Right lobe of liver (tissue), 6 donors: ENCODE measurements at regions not wholly inside any gene's neighbourhood (a gene's known extent, or its start where the extent isn't known, plus 50 kb on each side); places are given as distances from the start of the nearest gene placed in this dataset.
A peak's percentile ranks its signal among the peaks of the same experiment; 100 is the strongest.
"Not testable (repeated sequence)": the region's sequence is repeated elsewhere in the genome, so short reads cannot be mapped to it uniquely, and the experiment has no call there.

Experiments
- ATAC-seq, 4 donors: fragments of 200-7000 bp; cut with Tn5 transposase; one replicate each; pipeline ENCODE4 v1.9.1; 2020; ENCODE audit warnings: mild to moderate bottlenecking in 4 of 4, moderate library complexity in 4 of 4
- DNase-seq, 3 donors: peaks; one replicate each; pipeline ENCODE4 v3.0.0-alpha.2; 2020
- H3K27ac ChIP-seq, 3 donors: fragments of 200-600 bp; one replicate each; pipeline ENCODE4 v1.8.0; 2022
- H3K27me3 ChIP-seq, 2 donors: fragments of 200-600 bp; one replicate each; pipeline ENCODE4 v1.8.0; 2022
- H3K36me3 ChIP-seq, 4 donors: fragments of 200-600 bp; sonication (generic) in 1 of 4; one replicate each; pipeline versions ENCODE4 v1.5.1 to v1.8.0; 2017 to 2022; ENCODE audit warnings: control low read depth in 1 of 4
- H3K4me1 ChIP-seq, 4 donors: fragments of 200-600 bp; sonication (generic) in 1 of 4; one replicate each; pipeline versions ENCODE4 v1.5.1 to v1.8.0; 2017 to 2022; ENCODE audit warnings: control low read depth in 1 of 4
- H3K4me3 ChIP-seq, 3 donors: fragments of 200-600 bp; one replicate each; pipeline ENCODE4 v1.8.0; 2022
- H3K9me3 ChIP-seq, 4 donors: fragments of 200-600 bp; sonication (generic) in 1 of 4; one replicate each; pipeline versions ENCODE4 v1.5.1 to v1.8.0; 2017 to 2022; ENCODE audit warnings: control low read depth in 1 of 4
- POLR2A ChIP-seq: fragments of 450-650 bp; IDR thresholded peaks from one replicate; pipeline ENCODE4 v1.6.1; 2017; ENCODE audit warnings: antibody characterized with exemption, mild to moderate bottlenecking
- WGBS: methylation state at CpG from one replicate; pipeline ENCODE4 v1.1.6; 2018; ENCODE audit warnings: low coverage, low lambda C conversion rate; ENCODE audit not compliant: insufficient coverage; ENCODE audit errors: missing lambda C conversion rate; 5-methylcytosine and 5-hydroxymethylcytosine counted together
- intact Hi-C, 2 donors: fragments of 100-400 bp; cut with DNase I; formaldehyde crosslinking; loops; one replicate each; pipeline versions ENCODE4 v1.11.2 to v1.14.1; 2022
- TF ChIP-seq, protein P1 (sequence below), 4 donors: fragments of 200-600 bp in 3 of 4; fragments of 450-650 bp in 1 of 4; IDR thresholded peaks; one replicate each; pipeline versions ENCODE4 v1.5.1 to v1.8.0; 2016 to 2022; ENCODE audit warnings: antibody characterized with exemption in 4 of 4, mild to moderate bottlenecking in 2 of 4
- donor health status: DM: no; HTN: yes; CAD: no.
- donor health status: DM: no; HTN: no; CAD: no.
- donor health status: DM: no; HTN: no; CAD: no.
- donor health status: DM: no; HTN: yes; CAD: no.
- donor health status: DM: no; HTN: yes; CAD: no.

DNA sequence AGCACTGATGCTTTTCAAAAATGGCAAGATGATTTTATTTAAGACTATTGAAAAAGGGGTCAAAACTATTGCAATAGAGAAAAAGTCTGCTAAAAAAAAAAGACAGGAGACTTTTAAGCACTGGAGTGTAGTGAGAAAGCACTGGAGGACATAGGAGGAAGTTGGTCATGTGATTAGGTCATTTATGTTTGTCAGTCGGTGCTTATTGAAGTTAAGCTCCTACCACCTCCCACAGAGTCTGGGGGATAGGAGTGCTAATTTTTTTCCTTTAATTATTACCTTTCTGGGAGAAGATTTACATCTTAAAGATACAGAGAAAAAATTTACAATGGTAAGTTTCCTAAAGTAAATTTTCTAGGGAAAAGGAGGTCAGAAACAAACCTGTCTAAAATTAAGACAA lies 80.2 kb upstream of the TMEM229A start:
- Histone ChIP-seq H3K36me3 (no peaks in the 10 kb centered on the region), H3K9me3 (no peaks in the 10 kb centered on the region), H3K27ac (no peak overlapping the region), H3K4me3 (no peak overlapping the region), H3K4me1 (no peaks in the 10 kb centered on the region), H3K27me3 (no peaks in the 10 kb centered on the region)
- no peak for ATAC-seq
- 0% methylated on average over 1 of the region's 1 CpG for WGBS
- no peak for DNase-seq
- intact Hi-C loops: no loop called here
- TF ChIP-seq, protein P1, sequence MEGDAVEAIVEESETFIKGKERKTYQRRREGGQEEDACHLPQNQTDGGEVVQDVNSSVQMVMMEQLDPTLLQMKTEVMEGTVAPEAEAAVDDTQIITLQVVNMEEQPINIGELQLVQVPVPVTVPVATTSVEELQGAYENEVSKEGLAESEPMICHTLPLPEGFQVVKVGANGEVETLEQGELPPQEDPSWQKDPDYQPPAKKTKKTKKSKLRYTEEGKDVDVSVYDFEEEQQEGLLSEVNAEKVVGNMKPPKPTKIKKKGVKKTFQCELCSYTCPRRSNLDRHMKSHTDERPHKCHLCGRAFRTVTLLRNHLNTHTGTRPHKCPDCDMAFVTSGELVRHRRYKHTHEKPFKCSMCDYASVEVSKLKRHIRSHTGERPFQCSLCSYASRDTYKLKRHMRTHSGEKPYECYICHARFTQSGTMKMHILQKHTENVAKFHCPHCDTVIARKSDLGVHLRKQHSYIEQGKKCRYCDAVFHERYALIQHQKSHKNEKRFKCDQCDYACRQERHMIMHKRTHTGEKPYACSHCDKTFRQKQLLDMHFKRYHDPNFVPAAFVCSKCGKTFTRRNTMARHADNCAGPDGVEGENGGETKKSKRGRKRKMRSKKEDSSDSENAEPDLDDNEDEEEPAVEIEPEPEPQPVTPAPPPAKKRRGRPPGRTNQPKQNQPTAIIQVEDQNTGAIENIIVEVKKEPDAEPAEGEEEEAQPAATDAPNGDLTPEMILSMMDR (IDR thresholded peaks at IDR 0.05): no peak
- no peak for TF ChIP-seq POLR2A

DNA sequence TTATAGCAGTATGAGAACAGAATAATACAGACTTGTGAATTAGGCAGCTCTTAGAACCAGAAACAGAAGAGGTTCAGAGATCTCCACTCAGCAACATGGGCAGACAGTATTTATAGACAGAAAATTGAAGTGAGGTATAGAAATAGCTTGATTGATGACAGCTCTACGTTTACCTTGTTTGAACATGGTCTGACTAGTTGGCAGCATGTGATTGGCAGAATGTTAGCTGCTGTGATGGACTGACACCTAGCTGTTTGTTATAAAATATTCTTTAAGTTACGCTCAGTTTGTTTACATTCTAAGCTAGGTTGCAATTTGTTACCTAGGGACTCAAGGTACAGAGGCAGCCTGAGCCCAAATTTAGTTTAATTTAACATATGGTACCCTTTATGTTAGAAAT lies 73.7 kb upstream of the TMEM229A start:
- WGBS: 37% methylated on average over 2 of the region's 2 CpGs
- H3K4me3 ChIP-seq: no peak overlapping the region
- TF ChIP-seq, protein P1 (IDR thresholded peaks at IDR 0.05): no peak
- TF ChIP-seq POLR2A: no peak
- no peak for DNase-seq
- H3K36me3 ChIP-seq: no peaks in the 10 kb centered on the region
- no peaks in the 10 kb centered on the region for H3K27me3 ChIP-seq
- H3K4me1 ChIP-seq: no peaks in the 10 kb centered on the region
- intact Hi-C loops: no loop called here
- ATAC-seq: no peak
- H3K9me3 ChIP-seq: no peaks in the 10 kb centered on the region
- no peak overlapping the region for H3K27ac ChIP-seq

DNA sequence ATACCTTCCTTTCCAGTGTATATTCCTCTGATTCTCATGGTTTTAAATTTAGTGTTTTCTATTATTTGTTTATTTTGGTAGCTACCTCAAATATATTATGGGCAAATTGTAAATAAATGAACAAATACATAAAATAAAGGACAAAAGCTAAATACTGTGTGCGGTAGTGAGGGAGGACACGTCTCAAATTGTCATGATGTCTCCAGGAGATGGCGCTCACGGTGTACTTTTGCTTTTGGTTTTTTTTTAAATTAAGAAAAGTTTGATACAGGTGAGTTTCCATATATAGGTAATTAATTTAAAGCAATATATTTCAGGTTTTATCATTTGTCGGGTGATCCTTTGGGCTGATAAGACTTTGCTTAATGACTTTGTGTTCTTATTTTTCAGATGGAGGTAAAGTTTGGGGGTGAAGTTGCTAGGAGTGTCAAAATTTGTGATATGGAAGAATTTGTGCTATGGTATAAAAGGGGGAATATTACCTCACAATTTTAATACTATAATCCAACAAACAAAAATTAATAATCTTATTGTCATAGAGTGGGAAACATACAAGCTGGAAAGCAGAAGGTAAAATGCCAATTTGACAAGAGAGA lies 68.4 kb upstream of the TMEM229A start:
- intact Hi-C loops: no loop called here
- DNase-seq (no peak), ATAC-seq (peak in 1 of 4 donors; percentile 28)
- WGBS: 14% methylated on average over 5 of the region's 5 CpGs
- Histone ChIP-seq H3K4me3 (no peak overlapping the region), H3K36me3 (no peaks in the 10 kb centered on the region), H3K27me3 (no peaks in the 10 kb centered on the region), H3K4me1 (no peaks in the 10 kb centered on the region), H3K9me3 (no peaks in the 10 kb centered on the region), H3K27ac (no peak overlapping the region)
- TF ChIP-seq, protein P1 (IDR thresholded peaks at IDR 0.05): peak in 3 of 4 donors; percentile 31 to 44 (median 41)
- no peak for TF ChIP-seq POLR2A

GRCh38 chr7:124100190-124100589 lies 67.3 kb upstream of the TMEM229A start:
- intact Hi-C loops: no loop called here
- ATAC-seq (no peak), DNase-seq (no peak)
- H3K27me3 ChIP-seq: no peaks in the 10 kb centered on the region
- 66% methylated on average over 3 of the region's 3 CpGs for WGBS
- H3K4me3 ChIP-seq: no peak overlapping the region
- no peaks in the 10 kb centered on the region for H3K4me1 ChIP-seq
- H3K27ac ChIP-seq: no peak overlapping the region
- H3K9me3 ChIP-seq: no peaks in the 10 kb centered on the region
- no peaks in the 10 kb centered on the region for H3K36me3 ChIP-seq
- no peak for TF ChIP-seq POLR2A
- TF ChIP-seq, protein P1 (IDR thresholded peaks at IDR 0.05): no peak

- ATAC-seq, DNase-seq: not testable (repeated sequence)
Observed at GRCh38 chr7:124099585-124099984, 66.7 kb upstream of the TMEM229A start.

More at GRCh38 chr7:124099585-124099984, 66.7 kb upstream of the TMEM229A start:
- H3K27me3 ChIP-seq, H3K9me3 ChIP-seq, H3K36me3 ChIP-seq, H3K4me1 ChIP-seq, intact Hi-C loops, H3K4me3 ChIP-seq, H3K27ac ChIP-seq: not testable (repeated sequence)
- WGBS: 80% methylated on average over 1 of the region's 10 CpGs
